Stimulated activated CD8-positive, alpha-beta memory T cell treated with anti-CD3 and anti-CD28 coated beads, Interleukin-7, amount 100 ng/mL, for 1 hour (primary cell): ENCODE measurements at regions not wholly inside any gene's neighbourhood (a gene's known extent, or its start where the extent isn't known, plus 50 kb on each side); places are given as distances from the start of the nearest gene placed in this dataset.

Experiments used
- DNase-seq, 2 donors: peaks; one replicate each; pipeline ENCODE4 v3.0.0-alpha.2; 2020; ENCODE audit warnings: low read depth in 2 of 2

DNA sequence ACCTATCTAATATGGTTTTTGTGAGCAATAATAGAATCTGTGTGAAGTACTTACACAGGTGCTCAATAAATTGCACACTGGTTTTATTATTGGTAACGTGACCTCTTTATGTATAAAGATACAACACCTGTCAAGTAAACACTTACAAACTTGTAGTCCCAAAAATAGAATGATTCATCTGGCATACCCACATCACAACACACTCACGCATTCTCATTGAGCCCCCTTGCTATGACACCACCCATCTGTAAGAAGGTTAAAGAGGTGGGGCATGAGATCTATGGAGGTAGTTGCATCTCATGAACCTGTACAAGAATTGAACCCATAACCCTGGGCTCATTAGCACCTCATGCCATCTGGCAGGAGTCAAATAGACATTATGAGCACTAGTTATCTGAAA, 134.9 kb upstream of the THBS1 start:
- no peak for DNase-seq

GRCh38 chr15:39447346-39447745, 133.5 kb upstream of the THBS1 start:
- no peak for DNase-seq

- no peak for DNase-seq
These were observed 133.0 kb upstream of the THBS1 start for GRCh38 chr15:39447881-39448280.

DNA sequence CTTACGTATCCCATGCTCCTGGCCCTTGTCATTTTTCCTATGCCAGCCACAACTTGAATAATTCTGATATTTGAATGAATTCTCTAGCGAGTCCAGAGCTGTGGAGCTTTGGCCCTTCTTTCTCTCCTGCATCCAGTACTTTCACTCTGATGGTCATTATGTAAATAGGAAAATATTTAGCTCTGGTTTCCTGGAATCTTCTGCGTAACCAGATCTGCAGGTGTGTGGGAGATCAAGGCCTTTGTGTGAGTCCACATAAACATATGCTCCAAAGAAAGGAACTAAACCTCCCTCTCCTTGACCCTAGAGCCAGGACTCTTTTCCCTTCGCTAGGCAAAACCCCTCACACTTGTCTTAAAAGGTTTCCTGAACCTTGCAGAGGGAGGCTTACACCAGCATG, 132.5 kb upstream of the THBS1 start:
- DNase-seq = no peak

DNA sequence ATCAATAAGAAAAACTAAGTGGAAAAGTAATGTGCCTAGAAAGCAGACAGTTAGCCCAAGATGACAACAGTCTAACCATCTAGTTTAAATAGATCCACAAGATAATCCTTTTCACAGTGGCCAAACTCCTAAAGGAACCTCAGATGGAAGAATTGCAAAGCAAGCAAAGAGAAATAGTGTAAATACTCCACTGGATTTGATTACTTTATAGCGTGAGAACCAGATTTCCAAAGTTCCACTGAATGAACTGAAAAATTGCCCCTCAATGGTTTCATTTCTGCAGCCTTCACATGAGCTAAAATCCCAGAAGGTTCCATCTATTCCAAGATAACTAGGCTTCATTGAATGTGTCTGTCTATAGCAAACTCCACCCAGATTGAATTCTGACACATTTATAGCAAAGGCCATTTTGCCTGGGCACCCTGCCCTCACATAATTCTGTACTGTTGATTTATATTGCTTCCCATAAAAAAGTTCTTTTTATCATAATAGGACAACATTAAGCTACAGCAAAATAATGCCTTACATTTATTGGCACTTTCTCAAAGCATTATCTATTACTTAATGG, 129.7 kb upstream of the THBS1 start:
- DNase-seq = no peak

DNA sequence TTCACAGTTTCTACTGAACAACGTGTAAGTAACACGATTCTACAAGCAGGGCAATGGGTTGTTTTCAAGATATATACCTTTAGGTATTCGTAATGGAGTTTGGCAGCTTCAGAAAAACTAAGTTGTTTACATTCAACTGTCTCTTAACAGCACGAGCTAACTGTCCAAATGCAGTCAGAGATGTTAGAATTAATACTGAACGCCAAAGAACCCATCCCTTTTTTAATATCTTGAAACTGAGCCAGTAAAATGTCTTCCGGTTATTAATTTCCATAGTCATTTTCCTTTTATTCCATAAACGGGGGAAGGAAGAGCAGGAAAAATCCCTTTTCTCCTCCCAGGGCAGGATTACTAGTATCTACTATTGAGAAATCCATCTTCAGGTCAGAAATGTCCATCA, 129.0 kb upstream of the THBS1 start:
- no peak for DNase-seq

GRCh38 chr15:39453620-39454019, 127.3 kb upstream of the THBS1 start:
- DNase-seq = no peak

- no peak for DNase-seq
These were observed 126.5 kb upstream of the THBS1 start for GRCh38 chr15:39454189-39454986.

GRCh38 chr15:39455471-39455991, 125.3 kb upstream of the THBS1 start:
- no peak for DNase-seq

- DNase-seq = no peak
These were observed 124.7 kb upstream of the THBS1 start for GRCh38 chr15:39456159-39456558.

DNA sequence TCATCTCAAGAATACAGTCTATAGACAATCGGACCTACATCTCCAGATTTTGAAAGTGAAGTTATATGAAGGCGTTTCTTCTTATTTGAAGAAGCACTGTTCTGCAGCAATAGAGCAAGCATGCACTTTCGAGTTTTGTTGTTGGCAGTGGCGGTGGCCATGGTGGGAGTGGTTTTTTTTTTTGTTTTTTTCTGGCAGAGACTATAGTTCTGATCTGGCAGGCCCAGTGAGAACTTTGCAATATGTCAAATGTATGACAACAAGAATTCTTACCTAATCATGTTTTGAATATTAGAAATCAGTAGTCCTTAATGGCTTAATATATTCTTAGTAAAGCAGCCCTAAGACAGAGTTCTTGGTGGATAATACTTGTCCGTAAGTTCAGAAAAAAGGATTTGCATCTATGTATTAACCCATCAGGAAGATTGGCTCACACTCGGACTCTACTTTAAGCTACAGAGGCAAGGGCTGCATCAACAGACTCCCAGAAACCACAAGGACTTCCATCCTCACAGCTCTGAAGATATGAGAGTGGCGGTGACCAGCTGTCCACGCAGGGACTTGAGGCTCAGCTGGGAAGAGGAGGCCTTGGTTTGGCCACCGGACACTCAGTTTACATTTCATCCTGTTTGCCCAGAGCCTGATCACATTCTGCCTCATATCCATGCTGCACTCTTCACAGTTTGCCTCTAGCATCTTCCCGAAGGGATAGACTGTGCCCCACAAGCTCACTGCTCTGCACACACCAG, 124.1 kb upstream of the THBS1 start:
- DNase-seq = no peak

DNA sequence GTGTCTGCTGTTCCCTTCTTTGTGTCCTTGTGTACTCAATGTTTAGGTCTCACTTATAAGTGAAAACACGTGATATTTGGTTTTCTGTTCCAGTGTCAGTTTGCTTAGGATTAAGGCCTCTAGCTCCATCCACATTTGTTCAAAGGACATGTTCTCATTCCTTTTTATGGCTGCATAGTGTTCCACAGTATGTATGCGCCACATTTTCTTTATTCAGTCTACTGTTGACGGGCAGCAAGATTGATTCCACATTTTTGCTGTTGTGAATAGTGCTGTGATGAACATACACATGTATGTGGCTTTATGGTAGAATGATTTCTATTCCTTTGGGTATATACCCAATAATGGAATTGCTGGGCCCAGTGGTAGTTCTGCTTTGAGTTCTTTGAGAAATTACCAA, 122.7 kb upstream of the THBS1 start:
- no peak for DNase-seq

DNA sequence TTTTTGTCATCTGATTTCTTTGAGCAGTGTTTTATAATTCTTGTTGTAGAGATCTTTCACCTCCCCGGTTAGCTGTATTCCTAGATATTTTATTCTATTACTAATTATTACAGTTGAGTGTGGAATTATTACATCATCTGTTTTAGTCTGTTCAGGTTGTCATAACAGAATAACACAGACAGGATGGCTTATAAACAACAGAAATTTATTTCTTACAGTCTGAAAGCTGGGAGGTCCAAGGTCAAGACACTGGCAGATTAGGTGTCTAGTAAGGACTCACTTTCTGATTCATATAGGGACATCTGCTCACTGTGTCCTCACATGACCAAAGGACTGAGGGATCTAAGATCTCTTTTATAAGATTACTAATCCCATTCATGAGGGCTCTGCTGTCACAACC, 121.3 kb upstream of the THBS1 start:
- no peak for DNase-seq

- no peak for DNase-seq
These were observed 120.1 kb upstream of the THBS1 start for GRCh38 chr15:39460748-39461147.

GRCh38 chr15:39461536-39462130, 119.2 kb upstream of the THBS1 start:
- no peak for DNase-seq

DNA sequence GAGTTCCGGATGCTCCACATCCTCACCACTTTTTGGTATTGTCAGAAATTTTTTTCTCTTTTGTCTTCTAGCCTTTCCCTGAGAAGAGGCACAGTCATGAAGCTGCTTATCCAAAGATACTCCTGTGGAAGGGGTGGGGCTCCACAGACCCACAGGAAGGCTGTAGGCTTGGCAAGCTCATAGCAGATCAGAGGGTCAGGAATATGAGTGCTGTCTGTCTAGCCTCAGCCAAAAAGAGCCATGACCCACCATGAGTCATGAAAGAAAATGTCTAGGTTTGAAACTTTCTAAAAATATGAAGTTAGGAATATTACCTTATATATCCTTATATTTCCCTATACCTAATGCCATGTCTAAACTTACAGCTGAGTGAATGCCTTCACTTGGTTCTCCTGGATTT, 118.2 kb upstream of the THBS1 start:
- DNase-seq = no peak

- no peak for DNase-seq
These were observed 114.8 kb upstream of the THBS1 start for GRCh38 chr15:39465843-39466749.

- DNase-seq = no peak
These were observed 114.2 kb upstream of the THBS1 start for GRCh38 chr15:39466750-39467105.

DNA sequence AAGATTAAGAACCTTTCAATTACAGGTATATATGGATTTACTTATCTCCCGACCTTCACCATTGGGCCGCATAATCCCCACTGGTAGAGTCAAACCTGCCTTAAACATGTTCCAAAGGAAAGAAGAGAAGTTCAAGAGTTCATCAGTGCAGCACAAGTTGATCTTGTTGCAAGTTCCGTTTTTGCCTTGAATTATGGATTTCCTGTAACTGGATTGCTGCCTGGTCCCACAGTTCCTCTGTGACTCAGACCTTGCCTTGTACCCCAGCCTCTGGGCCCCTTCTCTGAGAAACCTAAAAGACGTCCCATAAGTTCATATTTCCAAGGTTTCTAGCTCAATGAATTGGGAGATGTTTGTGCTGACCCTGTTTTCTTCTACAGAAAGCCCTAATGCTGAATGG, 112.5 kb upstream of the THBS1 start:
- DNase-seq = no peak

DNA sequence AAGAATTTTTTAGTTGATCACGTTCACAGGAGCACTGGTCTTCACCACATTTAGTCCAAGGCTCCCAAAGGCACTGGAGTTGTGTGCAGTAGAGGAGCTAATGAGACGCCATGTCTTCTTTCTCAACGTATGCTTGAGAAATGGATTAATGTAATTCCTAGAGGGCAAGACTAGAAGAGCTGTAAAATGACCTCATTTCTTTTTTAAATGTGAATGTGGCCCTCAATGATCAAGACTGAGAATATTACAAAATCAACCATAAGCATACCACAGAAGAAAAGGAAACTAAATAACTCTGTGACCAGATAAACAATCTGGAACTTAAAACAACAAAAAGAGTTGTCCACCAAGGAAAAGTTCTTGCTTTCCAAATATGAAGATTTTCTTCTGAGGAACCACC, 112.1 kb upstream of the THBS1 start:
- no peak for DNase-seq

- no peak for DNase-seq
These were observed 108.9 kb upstream of the THBS1 start for GRCh38 chr15:39471785-39472574.
